Erythroblast (primary cell): ENCODE measurements at regions not wholly inside any gene's neighbourhood (a gene's known extent, or its start where the extent isn't known, plus 50 kb on each side); places are given as distances from the start of the nearest gene placed in this dataset.
"Not testable (repeated sequence)": the region's sequence is repeated elsewhere in the genome, so short reads cannot be mapped to it uniquely, and the experiment has no call there.

Experiments used
- DNase-seq, 2 experiments: peaks; one replicate each; lab custom pipeline; 2025; lab: John Stamatoyannopoulos, UW
- GATA1 ChIP-seq: IDR thresholded peaks from 2 replicates; pipeline ENCODE4 v1.6.1; 2011; ENCODE audit warnings: low read depth, mild to moderate bottlenecking, control low read depth, low read length, moderate library complexity
- POLR2A ChIP-seq: IDR thresholded peaks from 2 replicates; pipeline ENCODE4 v1.6.1; 2011; ENCODE audit warnings: mild to moderate bottlenecking, low read length

DNA sequence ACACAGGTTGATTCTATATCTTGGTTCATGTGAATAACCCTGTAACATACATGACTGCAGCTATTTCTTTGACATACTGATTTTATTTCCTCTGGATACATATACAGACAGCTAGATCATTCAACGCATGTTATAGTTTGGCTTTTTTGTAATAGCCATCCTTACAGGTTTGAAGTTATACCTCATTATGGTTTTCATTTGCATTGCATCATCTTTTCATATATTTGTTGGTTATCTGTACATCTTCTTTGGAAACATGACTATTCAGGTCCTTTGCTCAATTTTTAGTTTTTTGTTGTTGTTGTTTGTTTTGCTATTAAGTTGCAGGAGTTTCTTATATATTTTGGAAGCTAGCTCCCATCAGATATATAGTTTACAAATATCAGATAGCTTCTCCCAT is 276.2 kb upstream of the NETO1 start:
- TF ChIP-seq POLR2A = no peak
- no peak for TF ChIP-seq GATA1
- no peak for DNase-seq

- no peak for DNase-seq
- TF ChIP-seq POLR2A = no peak
- no peak for TF ChIP-seq GATA1
These were observed 268.3 kb upstream of the NETO1 start for GRCh38 chr18:73136134-73136533.

DNA sequence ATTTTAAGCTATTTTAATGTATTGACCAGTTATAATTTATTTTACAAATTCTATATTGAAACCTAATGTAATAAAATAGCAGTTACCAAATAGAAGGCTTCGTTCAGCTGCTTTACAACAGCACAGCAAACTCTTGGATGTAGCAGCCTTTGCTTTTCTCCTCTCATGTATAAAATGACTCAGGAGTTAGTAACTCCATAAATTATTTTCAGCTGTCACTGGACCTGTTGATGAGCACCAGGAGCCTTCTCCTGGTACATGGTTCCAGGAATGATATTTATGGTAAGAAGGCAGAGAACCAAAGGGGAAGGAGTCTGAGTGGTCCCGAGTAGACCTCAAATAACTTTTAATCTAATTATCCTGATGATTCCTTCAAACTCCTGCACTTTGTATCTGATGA is 256.4 kb upstream of the NETO1 start:
- TF ChIP-seq GATA1 (no peak), POLR2A (no peak)
- no peak for DNase-seq

DNA sequence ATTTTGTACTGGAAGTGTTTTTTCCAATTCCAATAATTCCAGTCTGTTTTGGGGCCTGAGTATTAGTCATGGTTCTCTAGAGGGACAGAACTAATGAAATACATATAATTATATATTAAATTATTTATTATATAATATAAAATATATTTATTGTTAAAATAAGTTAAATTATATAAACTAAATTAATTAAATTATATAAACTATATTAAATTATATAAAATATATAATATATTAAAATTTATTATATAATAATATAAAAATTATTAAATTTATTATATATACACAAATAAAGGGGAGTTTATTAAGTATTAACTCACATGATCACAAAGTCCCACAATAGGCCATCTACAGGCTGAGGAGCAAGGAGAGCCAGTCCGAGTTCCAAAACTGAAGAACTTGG is 253.4 kb upstream of the NETO1 start:
- DNase-seq = no peak
- TF ChIP-seq GATA1 (no peak), POLR2A (no peak)

DNA sequence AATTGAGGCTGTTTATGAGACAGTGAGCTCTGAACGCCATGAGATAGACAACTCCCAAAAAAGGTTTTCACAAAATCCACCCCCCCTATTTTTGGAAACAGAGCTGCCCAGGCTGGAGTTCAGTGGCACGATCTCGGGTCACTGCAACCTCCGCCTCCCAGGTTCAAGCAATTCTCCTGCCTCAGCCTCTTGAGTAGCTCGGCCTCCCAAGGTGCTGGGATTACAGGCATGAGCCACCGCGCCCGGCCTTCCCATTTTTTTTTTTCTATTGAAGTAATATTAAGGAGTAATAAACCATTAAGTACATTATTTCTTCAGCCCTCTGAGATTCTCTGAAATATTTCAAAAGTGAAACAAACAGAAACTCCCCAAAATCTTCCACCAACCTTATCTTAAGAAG is 252.8 kb upstream of the NETO1 start:
- no peak for TF ChIP-seq GATA1
- no peak for TF ChIP-seq POLR2A
- no peak for DNase-seq

DNA sequence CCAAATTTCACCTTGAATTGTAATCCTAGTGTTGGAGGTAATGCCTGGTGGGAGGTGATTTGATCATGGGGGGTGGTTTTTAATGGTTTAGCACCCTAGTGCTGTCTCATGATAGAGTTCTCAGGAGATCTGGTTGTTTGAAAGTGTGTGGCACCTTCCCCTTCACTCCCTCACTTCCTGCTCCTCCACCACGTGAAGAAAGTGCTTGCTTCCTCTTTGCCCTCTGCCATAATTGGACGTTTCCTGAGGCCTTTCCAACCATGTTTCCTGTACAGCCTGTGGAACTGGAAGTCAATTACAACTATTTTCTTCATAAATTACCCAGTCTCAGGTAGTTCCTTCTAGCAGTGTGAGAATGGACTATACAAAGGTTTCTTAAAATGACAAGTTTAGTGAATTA is 251.8 kb upstream of the NETO1 start:
- TF ChIP-seq POLR2A = no peak
- TF ChIP-seq GATA1 = no peak
- DNase-seq = no peak

DNA sequence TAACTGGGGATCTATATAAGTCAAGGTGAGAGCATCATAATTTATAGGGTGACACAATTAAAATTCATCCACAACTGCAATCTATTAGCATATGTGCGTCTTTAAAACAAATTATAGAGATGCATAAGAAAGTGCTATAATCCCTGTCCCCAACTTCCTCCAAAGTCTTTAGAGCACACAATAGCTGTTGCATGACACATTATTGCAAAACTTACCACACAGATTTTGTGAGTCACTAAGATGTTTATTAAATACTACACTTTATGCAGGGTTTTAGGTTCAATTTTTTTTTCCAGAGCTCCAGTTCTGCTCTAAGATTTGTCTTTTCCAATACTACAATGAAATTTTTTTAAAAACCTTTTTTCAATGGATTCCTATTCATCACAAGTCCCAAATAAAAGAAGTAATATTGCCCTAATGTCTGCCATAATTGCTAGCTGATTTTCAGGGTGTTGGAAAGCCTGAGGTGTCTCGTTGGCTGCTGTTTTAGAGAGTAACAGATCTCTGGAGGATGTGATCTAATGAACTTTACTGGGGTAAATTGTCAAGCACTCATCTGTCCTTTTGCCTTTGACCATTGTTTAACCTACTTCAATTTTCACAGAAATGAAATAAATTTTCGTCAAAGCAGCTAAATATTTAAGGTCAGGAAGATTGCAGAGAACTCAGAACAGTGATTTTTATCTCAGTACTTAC is 250.5 kb upstream of the NETO1 start:
- no peak for DNase-seq
- TF ChIP-seq POLR2A (no peak), GATA1 (no peak)

DNA sequence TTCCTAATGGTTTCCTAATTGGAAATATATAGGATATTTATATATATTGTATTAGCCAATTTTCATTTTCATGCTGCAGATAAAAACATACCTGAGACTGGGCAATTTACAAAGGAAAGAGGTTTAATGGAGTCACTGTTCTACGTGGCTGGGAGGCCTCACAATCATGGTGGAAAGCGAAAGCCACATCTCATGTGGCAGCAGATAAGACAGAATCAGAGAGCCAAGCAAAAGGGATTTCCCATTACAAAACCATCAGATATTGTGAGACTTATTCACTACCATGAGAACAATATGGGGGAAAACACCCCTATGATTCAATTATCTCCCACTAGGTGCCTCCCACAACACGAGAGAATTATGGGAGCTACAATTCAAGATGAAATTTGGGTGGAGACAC is 242.5 kb upstream of the NETO1 start:
- no peak for DNase-seq

DNA sequence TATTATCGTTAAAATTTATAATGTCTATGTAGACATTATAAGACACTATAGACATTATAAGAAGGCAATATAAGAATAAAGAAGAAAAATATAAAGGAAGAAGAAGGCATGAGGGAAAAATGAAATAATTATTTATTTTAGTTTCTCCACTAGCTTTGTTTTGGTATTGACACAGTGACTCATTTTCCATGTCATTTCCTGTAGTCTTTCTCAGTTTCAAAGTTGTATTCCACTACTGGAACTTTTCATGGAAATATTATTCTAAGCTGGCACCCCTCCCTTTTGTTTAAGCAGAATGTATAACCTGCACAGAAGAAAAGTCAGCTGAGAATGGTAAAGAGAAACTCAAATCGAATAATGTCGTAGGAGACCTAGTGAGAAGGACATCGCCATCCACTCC is 234.2 kb upstream of the NETO1 start:
- TF ChIP-seq GATA1 (no peak), POLR2A (no peak)
- no peak for DNase-seq

More for the DNA sequence above, 242.5 kb upstream of the NETO1 start:
- TF ChIP-seq GATA1 (no peak), POLR2A (no peak)

DNA sequence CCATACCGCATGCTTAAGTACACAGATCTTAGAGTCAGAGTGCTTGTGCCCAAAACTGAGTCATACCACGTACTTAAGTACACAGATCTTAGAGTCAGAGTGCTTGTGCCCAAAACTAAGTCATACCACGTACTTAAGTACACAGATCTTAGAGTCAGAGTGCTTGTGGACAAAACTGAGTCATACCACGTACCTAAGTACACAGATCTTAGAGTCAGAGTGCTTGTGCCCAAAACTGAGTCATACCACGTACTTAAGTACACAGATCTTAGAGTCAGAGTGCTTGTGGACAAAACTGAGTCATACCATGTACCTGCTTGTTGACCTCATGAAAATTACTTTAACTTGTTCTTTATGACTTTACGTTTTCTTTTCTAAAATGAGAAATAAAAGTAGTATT is 233.7 kb upstream of the NETO1 start:
- DNase-seq = not testable (repeated sequence)

DNA sequence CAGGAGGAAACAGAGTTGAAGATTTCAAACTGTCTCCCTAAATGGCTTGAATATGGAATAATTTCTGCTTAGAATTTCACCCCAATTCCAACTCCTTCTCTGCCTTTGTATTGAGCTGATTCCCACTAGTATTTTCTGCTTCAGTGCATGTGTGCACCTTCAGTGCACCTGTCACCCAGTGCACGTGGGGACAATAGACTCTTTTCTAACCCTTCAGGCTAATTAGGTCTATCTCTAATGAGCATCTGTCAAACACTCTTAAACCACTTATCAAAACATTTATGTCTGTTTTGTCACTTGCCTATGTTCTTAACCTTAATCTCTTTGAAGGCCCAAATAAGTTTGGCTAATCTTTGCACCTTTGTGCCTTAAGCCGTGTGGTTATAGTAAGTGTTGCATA is 232.0 kb upstream of the NETO1 start:
- DNase-seq = no peak
- TF ChIP-seq GATA1 = no peak
- TF ChIP-seq POLR2A = no peak

DNA sequence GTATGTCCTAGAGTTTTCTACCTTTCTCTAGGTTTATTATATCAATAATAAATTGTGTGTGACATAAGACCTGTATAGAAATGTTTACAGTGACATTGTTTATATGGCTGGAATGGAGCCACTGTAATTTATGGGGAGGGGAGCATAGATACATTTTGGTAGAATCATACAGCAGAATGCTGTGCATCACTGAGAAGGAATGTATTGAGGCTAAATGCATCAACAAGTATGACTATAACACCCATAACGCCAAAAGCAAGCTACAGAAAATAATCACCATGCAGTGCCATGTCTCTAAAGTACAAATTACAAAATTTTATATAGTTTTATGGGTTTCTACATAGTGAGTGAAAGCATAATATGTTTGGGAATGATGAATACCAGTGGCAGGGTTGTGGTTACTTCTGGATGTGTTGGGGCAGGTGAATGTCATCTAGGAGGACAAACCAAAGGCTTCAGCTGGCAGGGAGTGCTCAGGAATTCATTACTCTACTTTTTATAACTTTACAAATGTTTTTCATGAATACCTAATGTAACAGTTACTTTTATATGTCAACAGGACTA is 226.0 kb upstream of the NETO1 start:
- no peak for DNase-seq
- TF ChIP-seq POLR2A = no peak
- TF ChIP-seq GATA1 = no peak

DNA sequence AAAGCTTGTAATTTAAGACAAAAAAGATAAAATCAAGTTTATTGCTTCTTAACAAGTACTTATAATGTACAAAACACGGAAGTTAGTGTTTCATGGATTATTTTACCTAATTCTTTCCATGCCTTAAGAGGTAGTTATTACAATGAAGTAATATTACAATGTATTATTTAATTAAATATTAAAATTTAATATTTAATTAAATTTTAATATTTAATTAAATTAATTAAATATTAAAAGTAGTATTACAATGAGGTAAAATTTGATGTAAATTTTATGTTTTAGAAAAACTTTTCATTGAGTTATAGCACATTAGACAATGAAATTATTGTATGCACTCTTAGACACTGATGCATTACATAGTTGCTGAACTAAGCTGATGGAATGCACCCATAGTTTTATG is 220.7 kb upstream of the NETO1 start:
- DNase-seq = no peak
- TF ChIP-seq POLR2A = no peak
- no peak for TF ChIP-seq GATA1

DNA sequence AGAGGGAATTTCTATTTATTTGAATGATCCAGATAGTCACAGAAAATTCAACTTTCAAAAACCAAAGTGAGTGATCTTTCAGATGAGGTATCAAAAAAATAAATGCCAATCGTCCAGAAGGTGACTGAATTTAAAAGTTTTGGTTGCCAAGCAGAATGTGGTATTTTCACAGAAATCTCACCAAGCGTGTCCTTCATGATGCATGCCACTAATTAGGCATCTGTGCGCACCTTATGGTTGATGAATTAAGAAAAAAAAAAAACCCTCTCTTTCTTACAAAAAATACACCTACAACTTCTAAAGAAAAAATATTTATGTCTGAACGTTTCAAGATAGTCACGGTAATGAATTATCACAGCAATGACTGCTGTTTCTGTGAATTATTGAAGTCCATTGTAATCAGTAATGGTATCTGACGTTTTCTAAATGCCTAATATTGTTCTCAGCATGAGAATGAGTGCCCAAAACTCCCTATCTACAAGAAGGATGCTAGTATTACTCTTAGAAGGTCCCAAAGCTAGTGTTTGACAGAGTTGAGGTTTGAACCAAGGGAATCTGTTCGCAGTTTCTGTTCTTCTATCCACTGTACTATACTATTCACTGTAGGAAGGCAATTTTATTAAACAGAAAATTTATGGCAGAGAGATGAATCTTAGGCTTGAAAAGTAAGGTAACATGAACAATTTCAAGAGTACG is 219.6 kb upstream of the NETO1 start:
- no peak for DNase-seq
- TF ChIP-seq POLR2A (no peak), GATA1 (no peak)

DNA sequence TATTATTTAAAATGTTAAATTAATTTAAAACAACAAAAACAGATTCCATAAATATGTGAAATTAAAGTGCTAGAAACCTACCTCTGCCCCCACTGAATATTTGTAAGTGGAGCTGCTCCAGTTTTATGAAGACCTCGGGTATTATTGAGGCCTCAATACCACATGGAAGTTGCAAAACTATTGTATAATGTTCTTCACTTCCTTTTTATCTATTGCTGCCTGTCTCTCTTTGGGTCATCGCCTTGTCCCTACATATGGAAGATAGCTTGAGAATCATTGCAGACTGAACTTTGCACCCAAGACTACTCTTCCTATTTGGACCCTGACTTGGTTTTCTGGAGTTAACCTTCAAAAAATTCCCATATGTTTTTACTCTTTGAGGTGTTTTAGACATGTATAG is 212.1 kb upstream of the NETO1 start:
- TF ChIP-seq POLR2A = no peak
- TF ChIP-seq GATA1 = no peak
- DNase-seq = no peak
